ACHN (cell line): ENCODE measurements at regions not wholly inside any gene's neighbourhood (a gene's known extent, or its start where the extent isn't known, plus 50 kb on each side); places are given as distances from the start of the nearest gene placed in this dataset.
"Not testable (repeated sequence)": the region's sequence is repeated elsewhere in the genome, so short reads cannot be mapped to it uniquely, and the experiment has no call there.

Source experiments
- DNase-seq: peaks from one replicate; pipeline ENCODE4 v3.0.0-alpha.2; 2015
- in situ Hi-C: cut with HindIII; loops from 2 replicates; pipeline ENCODE4 v1.10.0; 2017; ENCODE audit warnings: low sequenced_read_pairs, low pct_ligation_motif_present, low pct_unique_long_range_greater_than_20kb

- DNase-seq = no peak
- in situ Hi-C loops = no loop called here
These were observed 72.5 kb downstream of the RRAGC start for GRCh38 chr1:38787041-38787440.

- in situ Hi-C loops = no loop called here
- DNase-seq = no peak
These were observed 73.5 kb downstream of the RRAGC start for GRCh38 chr1:38786040-38786436.

- no peak for DNase-seq
- in situ Hi-C loops = no loop called here
These were observed 74.1 kb downstream of the RRAGC start for GRCh38 chr1:38785285-38786039.

- DNase-seq = no peak
- in situ Hi-C loops = no loop called here
These were observed 74.9 kb downstream of the RRAGC start for GRCh38 chr1:38784452-38785284.

GRCh38 chr1:38783640-38784229, 75.8 kb downstream of the RRAGC start:
- in situ Hi-C loops = no loop called here
- DNase-seq = peak; percentile 3

- in situ Hi-C loops = no loop called here
- DNase-seq = no peak
These were observed 77.5 kb downstream of the RRAGC start for GRCh38 chr1:38781872-38782617.

- in situ Hi-C loops = no loop called here
- no peak for DNase-seq
These were observed 79.4 kb downstream of the RRAGC start for GRCh38 chr1:38780133-38780532.

- no peak for DNase-seq
- in situ Hi-C loops = no loop called here
These were observed 80.1 kb downstream of the RRAGC start for GRCh38 chr1:38779491-38779890.

- in situ Hi-C loops = no loop called here
- DNase-seq = no peak
These were observed 81.1 kb downstream of the RRAGC start for GRCh38 chr1:38778521-38778920.

GRCh38 chr1:38778051-38778450, 81.5 kb downstream of the RRAGC start:
- DNase-seq = no peak
- in situ Hi-C loops = no loop called here

- DNase-seq = no peak
- in situ Hi-C loops = no loop called here
These were observed 82.1 kb downstream of the RRAGC start for GRCh38 chr1:38777464-38777957.

GRCh38 chr1:38776466-38777065, 83.0 kb downstream of the RRAGC start:
- in situ Hi-C loops = no loop called here
- no peak for DNase-seq

GRCh38 chr1:38775175-38775845, 84.3 kb downstream of the RRAGC start:
- DNase-seq = no peak
- in situ Hi-C loops = no loop called here

GRCh38 chr1:38773483-38773882, 86.1 kb downstream of the RRAGC start:
- DNase-seq = no peak
- in situ Hi-C loops = no loop called here

- no peak for DNase-seq
- in situ Hi-C loops = no loop called here
These were observed 86.6 kb downstream of the RRAGC start for GRCh38 chr1:38772953-38773352.

GRCh38 chr1:38772026-38772425, 87.5 kb downstream of the RRAGC start:
- in situ Hi-C loops = no loop called here
- DNase-seq = no peak

GRCh38 chr1:38770516-38771173, 88.9 kb downstream of the RRAGC start:
- in situ Hi-C loops, DNase-seq: not testable (repeated sequence)
